Right lobe of liver (tissue), 6 donors: ENCODE measurements at regions not wholly inside any gene's neighbourhood (a gene's known extent, or its start where the extent isn't known, plus 50 kb on each side); places are given as distances from the start of the nearest gene placed in this dataset.
A peak's percentile ranks its signal among the peaks of the same experiment; 100 is the strongest.

Experiments used
- ATAC-seq, 4 donors: fragments of 200-7000 bp; cut with Tn5 transposase; one replicate each; pipeline ENCODE4 v1.9.1; 2020; ENCODE audit warnings: mild to moderate bottlenecking in 4 of 4, moderate library complexity in 4 of 4
- DNase-seq, 3 donors: peaks; one replicate each; pipeline ENCODE4 v3.0.0-alpha.2; 2020
- H3K27ac ChIP-seq, 3 donors: fragments of 200-600 bp; one replicate each; pipeline ENCODE4 v1.8.0; 2022
- H3K27me3 ChIP-seq, 2 donors: fragments of 200-600 bp; one replicate each; pipeline ENCODE4 v1.8.0; 2022
- H3K36me3 ChIP-seq, 4 donors: fragments of 200-600 bp; sonication (generic) in 1 of 4; one replicate each; pipeline versions ENCODE4 v1.5.1 to v1.8.0; 2017 to 2022; ENCODE audit warnings: control low read depth in 1 of 4
- H3K4me1 ChIP-seq, 4 donors: fragments of 200-600 bp; sonication (generic) in 1 of 4; one replicate each; pipeline versions ENCODE4 v1.5.1 to v1.8.0; 2017 to 2022; ENCODE audit warnings: control low read depth in 1 of 4
- H3K4me3 ChIP-seq, 3 donors: fragments of 200-600 bp; one replicate each; pipeline ENCODE4 v1.8.0; 2022
- H3K9me3 ChIP-seq, 4 donors: fragments of 200-600 bp; sonication (generic) in 1 of 4; one replicate each; pipeline versions ENCODE4 v1.5.1 to v1.8.0; 2017 to 2022; ENCODE audit warnings: control low read depth in 1 of 4
- CTCF ChIP-seq, 4 donors: fragments of 200-600 bp in 3 of 4; fragments of 450-650 bp in 1 of 4; IDR thresholded peaks; one replicate each; pipeline versions ENCODE4 v1.5.1 to v1.8.0; 2016 to 2022; ENCODE audit warnings: antibody characterized with exemption in 4 of 4, mild to moderate bottlenecking in 2 of 4
- POLR2A ChIP-seq: fragments of 450-650 bp; IDR thresholded peaks from one replicate; pipeline ENCODE4 v1.6.1; 2017; ENCODE audit warnings: antibody characterized with exemption, mild to moderate bottlenecking
- WGBS: methylation state at CpG from one replicate; pipeline ENCODE4 v1.1.6; 2018; ENCODE audit warnings: low coverage, low lambda C conversion rate; ENCODE audit not compliant: insufficient coverage; ENCODE audit errors: missing lambda C conversion rate; 5-methylcytosine and 5-hydroxymethylcytosine counted together
- intact Hi-C, 2 donors: fragments of 100-400 bp; cut with DNase I; formaldehyde crosslinking; loops; one replicate each; pipeline versions ENCODE4 v1.11.2 to v1.14.1; 2022
- donor health status: DM: no; HTN: yes; CAD: no.
- donor health status: DM: no; HTN: no; CAD: no.
- donor health status: DM: no; HTN: no; CAD: no.
- donor health status: DM: no; HTN: yes; CAD: no.
- donor health status: DM: no; HTN: yes; CAD: no.

GRCh38 chr4:169338241-169338640 lies 67.5 kb upstream of the SH3RF1 start:
- H3K9me3 ChIP-seq: no peaks in the 10 kb centered on the region
- no peak for DNase-seq
- no peaks in the 10 kb centered on the region for H3K36me3 ChIP-seq
- TF ChIP-seq CTCF (IDR thresholded peaks at IDR 0.05) (no peak), POLR2A (no peak)
- peaks cover 0 to 5% (median 1%) of the 10 kb centered on the region in 4 donors for H3K4me1 ChIP-seq
- 0% methylated on average over 1 of the region's 2 CpGs for WGBS
- intact Hi-C loops: no loop called here
- ATAC-seq: no peak
- H3K4me3 ChIP-seq: no peak overlapping the region
- H3K27me3 ChIP-seq: no peaks in the 10 kb centered on the region
- no peak overlapping the region for H3K27ac ChIP-seq

GRCh38 chr4:169337510-169337909 lies 66.8 kb upstream of the SH3RF1 start:
- Histone ChIP-seq H3K9me3 (no peaks in the 10 kb centered on the region), H3K4me3 (no peak overlapping the region), H3K4me1 (peaks cover 0 to 9% (median 4%) of the 10 kb centered on the region in 4 donors), H3K27ac (no peak overlapping the region), H3K27me3 (no peaks in the 10 kb centered on the region), H3K36me3 (no peaks in the 10 kb centered on the region)
- DNase-seq (no peak), ATAC-seq (no peak)
- intact Hi-C loops: no loop called here
- WGBS: no CpG with 5 or more reads among the region's 1 CpG
- TF ChIP-seq CTCF (IDR thresholded peaks at IDR 0.05) (no peak), POLR2A (no peak)

- H3K4me1 ChIP-seq: peaks cover 0 to 9% (median 4%) of the 10 kb centered on the region in 4 donors
- no peak for DNase-seq
- no peak for TF ChIP-seq POLR2A
- no peak for TF ChIP-seq CTCF (IDR thresholded peaks at IDR 0.05)
- no peaks in the 10 kb centered on the region for H3K27me3 ChIP-seq
- no peaks in the 10 kb centered on the region for H3K36me3 ChIP-seq
- no peak overlapping the region for H3K4me3 ChIP-seq
- no peak overlapping the region for H3K27ac ChIP-seq
- ATAC-seq: no peak
- no peaks in the 10 kb centered on the region for H3K9me3 ChIP-seq
- WGBS: 74% methylated on average over 3 of the region's 4 CpGs
- intact Hi-C loops: no loop called here
These were observed 64.6 kb upstream of the SH3RF1 start for GRCh38 chr4:169335331-169335730.

- WGBS: 52% methylated on average over 4 of the region's 5 CpGs
- Histone ChIP-seq H3K27ac (no peak overlapping the region), H3K36me3 (no peaks in the 10 kb centered on the region), H3K4me3 (no peak overlapping the region), H3K9me3 (no peaks in the 10 kb centered on the region), H3K27me3 (no peaks in the 10 kb centered on the region), H3K4me1 (peaks cover 0 to 9% (median 4%) of the 10 kb centered on the region in 4 donors)
- intact Hi-C loops: no loop called here
- ATAC-seq (no peak), DNase-seq (no peak)
- TF ChIP-seq CTCF (IDR thresholded peaks at IDR 0.05) (no peak), POLR2A (no peak)
These were observed 63.6 kb upstream of the SH3RF1 start for GRCh38 chr4:169334335-169334734.

GRCh38 chr4:169333265-169333664 lies 62.5 kb upstream of the SH3RF1 start:
- Histone ChIP-seq H3K4me3 (no peak overlapping the region), H3K4me1 (peaks cover 0 to 14% (median 6%) of the 10 kb centered on the region in 4 donors), H3K27ac (peak overlapping the region in 1 of 3 donors; percentile 7), H3K27me3 (no peaks in the 10 kb centered on the region), H3K36me3 (no peaks in the 10 kb centered on the region), H3K9me3 (no peaks in the 10 kb centered on the region)
- peak; percentile 85 to 97 (median 95) for ATAC-seq
- intact Hi-C loops: no loop called here
- no peak for TF ChIP-seq CTCF (IDR thresholded peaks at IDR 0.05)
- no peak for TF ChIP-seq POLR2A
- DNase-seq: peak; percentile 76 to 85 (median 81)
- WGBS: 29% methylated on average over 1 of the region's 4 CpGs
